Heart left ventricle (tissue), 16 donors: ENCODE measurements at regions not wholly inside any gene's neighbourhood (a gene's known extent, or its start where the extent isn't known, plus 50 kb on each side); places are given as distances from the start of the nearest gene placed in this dataset.

ENCODE experiments used
- ATAC-seq, 4 donors: fragments of 200-7000 bp; cut with Tn5 transposase; one replicate each; pipeline ENCODE4 v1.9.1; 2020 to 2022; ENCODE audit warnings: moderate library complexity in 4 of 4, mild to moderate bottlenecking in 3 of 4, moderate number of reproducible peaks in 1 of 4
- DNase-seq, 5 donors: peaks; one replicate each; pipeline ENCODE4 v3.0.0-alpha.2; 2020
- H3K27ac ChIP-seq, 12 donors: fragments of 200-600 bp; sonication (generic) in 4 of 12; one replicate each; pipeline versions ENCODE4 v1.5.0 to v1.8.0; 2016 to 2022; ENCODE audit warnings: mild to moderate bottlenecking in 2 of 12
- H3K27me3 ChIP-seq, 9 donors: fragments of 200-600 bp; sonication (generic) in 2 of 9; one replicate each; pipeline versions ENCODE4 v1.5.1 to v1.8.0; 2016 to 2022; ENCODE audit warnings: mild to moderate bottlenecking in 3 of 9
- H3K36me3 ChIP-seq, 9 donors: fragments of 200-600 bp; sonication (generic) in 2 of 9; one replicate each; pipeline versions ENCODE4 v1.5.0 to v1.8.0; 2018 to 2022; ENCODE audit warnings: mild to moderate bottlenecking in 2 of 9
- H3K4me1 ChIP-seq, 12 donors: fragments of 200-600 bp; sonication (generic) in 4 of 12; one replicate each; pipeline versions ENCODE4 v1.5.0 to v1.8.0; 2016 to 2022; ENCODE audit warnings: mild to moderate bottlenecking in 3 of 12
- H3K4me3 ChIP-seq, 12 donors: fragments of 200-600 bp; sonication (generic) in 4 of 12; one replicate each; pipeline versions ENCODE4 v1.5.0 to v1.8.0; 2017 to 2022; ENCODE audit warnings: mild to moderate bottlenecking in 9 of 12, moderate library complexity in 4 of 12
- H3K9me3 ChIP-seq, 12 donors: fragments of 200-600 bp; sonication (generic) in 4 of 12; one replicate each; pipeline versions ENCODE4 v1.5.0 to v1.8.0; 2016 to 2022; ENCODE audit warnings: mild to moderate bottlenecking in 1 of 12
- POLR2A ChIP-seq, 2 donors: fragments of 450-650 bp; IDR thresholded peaks; one replicate each; pipeline ENCODE4 v1.6.1; 2017; ENCODE audit warnings: antibody characterized with exemption in 2 of 2, mild to moderate bottlenecking in 2 of 2, moderate library complexity in 2 of 2
- WGBS, 4 donors: extraction: QIAGEN DNeasy Blood & Tissue Kit in 2 of 4; methylation state at CpG; one replicate each; pipeline versions ENCODE4 v1.1.5 to v1.1.7; 2013 to 2018; 5-methylcytosine and 5-hydroxymethylcytosine counted together
- intact Hi-C, 10 donors: fragments of 100-400 bp; cut with DNase I; formaldehyde crosslinking; loops; one replicate each; pipeline versions ENCODE4 v1.11.1 to v1.14.2; 2022
- TF ChIP-seq, protein P1 (sequence below), 12 donors: fragments of 200-600 bp; sonication (generic) in 4 of 12; IDR thresholded peaks; one replicate each; pipeline versions ENCODE4 v1.5.0 to v1.8.0; 2018 to 2022; ENCODE audit warnings: antibody characterized with exemption in 12 of 12, mild to moderate bottlenecking in 5 of 12
- donor health status: ischemic (EF 13 %, LVEDD 7.1; RV severe dilation, severe dysfunction).
- donor health status: healthy with polysubstance abuse.
- donor health status: DM: no; HTN: yes; CAD: no.
- donor health status: DM: no; HTN: no; CAD: no.
- donor health status: ischemic (EF 25% LVEDD 6.9; RV normal size, moderate dysfunction).
- donor health status: ischemic (EF 25% LVEDD 5.7; RV mildly dilated, moderate dysfunction).
- donor health status: healthy.
- donor health status: DM: yes; HTN: yes; CAD: no.
- donor health status: ischemic (EF 35%, LVEDD 5.7; RV mildly dilated, moderate dysfunction).
- donor health status: nonischemic (EF 11% LVEDD 7.7; RV severe dilation, severe dysfunction).
- donor health status: DM: yes; HTN: yes; CAD: no.
- donor health status: PGD.
- donor health status: ischemic (EF 29% LVEDD 5.4; RV normal size, mild dysfunction).
- donor health status: nonischemic (EF 23%, LVEDD 6.1; RV moderate dilation, normal function).

DNA sequence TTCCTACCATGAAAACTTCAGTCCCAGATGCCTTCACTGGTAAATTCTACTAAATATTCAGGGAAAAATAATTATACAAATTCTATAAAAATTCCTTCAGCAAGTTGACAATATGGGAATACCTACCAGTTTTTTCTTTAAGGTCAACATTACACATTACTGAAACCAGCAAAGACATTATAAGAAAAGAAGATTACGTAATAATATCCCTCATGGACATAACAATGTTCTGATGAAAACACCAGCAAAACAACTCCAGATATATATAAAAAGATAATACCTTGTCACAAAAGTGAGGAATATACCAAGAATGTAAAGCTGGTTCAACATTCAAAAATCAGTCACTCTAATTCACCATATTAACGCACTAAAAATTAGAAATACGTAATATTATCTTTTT is 507.9 kb downstream of the DMRTA1 start:
- ATAC-seq (no peak), DNase-seq (no peak)
- WGBS, 4 donors = 93 to 98% (median 96%) methylated on average over 3 of the region's 3 CpGs
- H3K4me3 ChIP-seq = no peak overlapping the region
- intact Hi-C loops = no loop called here
- H3K4me1 ChIP-seq = no peaks in the 10 kb centered on the region
- H3K27me3 ChIP-seq = no peaks in the 10 kb centered on the region
- no peak overlapping the region for H3K27ac ChIP-seq
- no peak for TF ChIP-seq POLR2A (IDR thresholded peaks at IDR 0.05)
- TF ChIP-seq, protein P1, sequence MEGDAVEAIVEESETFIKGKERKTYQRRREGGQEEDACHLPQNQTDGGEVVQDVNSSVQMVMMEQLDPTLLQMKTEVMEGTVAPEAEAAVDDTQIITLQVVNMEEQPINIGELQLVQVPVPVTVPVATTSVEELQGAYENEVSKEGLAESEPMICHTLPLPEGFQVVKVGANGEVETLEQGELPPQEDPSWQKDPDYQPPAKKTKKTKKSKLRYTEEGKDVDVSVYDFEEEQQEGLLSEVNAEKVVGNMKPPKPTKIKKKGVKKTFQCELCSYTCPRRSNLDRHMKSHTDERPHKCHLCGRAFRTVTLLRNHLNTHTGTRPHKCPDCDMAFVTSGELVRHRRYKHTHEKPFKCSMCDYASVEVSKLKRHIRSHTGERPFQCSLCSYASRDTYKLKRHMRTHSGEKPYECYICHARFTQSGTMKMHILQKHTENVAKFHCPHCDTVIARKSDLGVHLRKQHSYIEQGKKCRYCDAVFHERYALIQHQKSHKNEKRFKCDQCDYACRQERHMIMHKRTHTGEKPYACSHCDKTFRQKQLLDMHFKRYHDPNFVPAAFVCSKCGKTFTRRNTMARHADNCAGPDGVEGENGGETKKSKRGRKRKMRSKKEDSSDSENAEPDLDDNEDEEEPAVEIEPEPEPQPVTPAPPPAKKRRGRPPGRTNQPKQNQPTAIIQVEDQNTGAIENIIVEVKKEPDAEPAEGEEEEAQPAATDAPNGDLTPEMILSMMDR (IDR thresholded peaks at IDR 0.05) = no peak
- no peaks in the 10 kb centered on the region for H3K9me3 ChIP-seq
- no peaks in the 10 kb centered on the region for H3K36me3 ChIP-seq

DNA sequence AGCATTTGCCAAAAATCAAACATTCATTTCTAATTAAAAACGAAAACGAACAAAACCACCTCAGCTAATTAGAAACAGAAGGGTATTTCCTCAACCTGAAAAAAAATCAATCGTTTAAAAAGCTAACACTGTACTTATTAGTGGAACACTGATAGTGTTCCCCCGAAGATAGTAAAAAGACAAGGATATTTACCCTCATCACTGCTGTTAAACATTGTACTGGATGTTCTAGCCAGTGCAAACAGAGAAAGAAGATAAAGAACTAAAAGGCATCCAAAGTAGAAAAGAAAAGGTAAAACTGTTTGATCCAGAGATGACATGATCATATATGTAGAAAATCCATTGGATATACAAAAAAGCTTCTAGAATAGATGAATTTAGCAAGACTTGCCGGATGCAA is 508.3 kb downstream of the DMRTA1 start:
- 74 to 78% (median 76%) methylated on average over 5 of the region's 5 CpGs for WGBS, 4 donors
- no peak for DNase-seq
- TF ChIP-seq, protein P1 (IDR thresholded peaks at IDR 0.05) = no peak
- no peak for TF ChIP-seq POLR2A (IDR thresholded peaks at IDR 0.05)

DNA sequence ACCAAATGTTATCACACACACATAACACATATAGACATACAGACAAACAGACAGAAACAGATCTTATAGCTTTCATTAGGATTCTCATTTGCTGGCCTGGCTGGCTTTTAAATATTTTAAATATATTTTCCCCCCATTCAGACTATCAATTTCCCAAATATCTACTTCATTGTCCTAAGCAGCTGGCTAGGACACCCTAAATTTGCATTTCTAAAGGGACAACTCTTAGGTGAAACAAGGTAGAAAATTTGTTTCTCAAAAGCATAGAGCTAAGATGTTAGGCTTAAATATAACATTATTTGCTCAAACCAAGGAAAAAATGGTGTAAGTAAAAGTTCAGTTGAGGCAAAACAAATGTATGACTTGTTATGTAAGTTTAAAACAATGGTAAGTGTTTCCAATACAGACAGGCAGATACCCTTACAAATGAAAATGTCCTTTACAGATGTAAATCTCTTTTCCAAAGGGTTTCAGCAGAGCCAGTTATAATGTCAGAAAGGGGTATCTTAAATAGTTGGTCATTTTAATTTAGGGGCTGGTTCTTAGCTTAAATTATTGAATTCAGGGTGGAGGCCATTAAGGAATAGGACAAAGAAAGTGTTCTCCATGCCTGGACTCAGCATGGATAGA is 522.8 kb downstream of the DMRTA1 start:
- no peak for ATAC-seq
- H3K27ac ChIP-seq = no peak overlapping the region
- intact Hi-C loops = no loop called here
- H3K4me3 ChIP-seq = no peak overlapping the region
- DNase-seq = no peak
- no peaks in the 10 kb centered on the region for H3K4me1 ChIP-seq
- no peak for TF ChIP-seq POLR2A (IDR thresholded peaks at IDR 0.05)
- TF ChIP-seq, protein P1 (IDR thresholded peaks at IDR 0.05) = no peak
- no peaks in the 10 kb centered on the region for H3K27me3 ChIP-seq
- no peaks in the 10 kb centered on the region for H3K36me3 ChIP-seq
- H3K9me3 ChIP-seq = no peaks in the 10 kb centered on the region

More for the DNA sequence above, 508.3 kb downstream of the DMRTA1 start:
- H3K4me3 ChIP-seq = no peak overlapping the region
- no peak overlapping the region for H3K27ac ChIP-seq
- no peak for ATAC-seq
- H3K36me3 ChIP-seq = no peaks in the 10 kb centered on the region
- H3K9me3 ChIP-seq = no peaks in the 10 kb centered on the region
- H3K27me3 ChIP-seq = no peaks in the 10 kb centered on the region
- no peaks in the 10 kb centered on the region for H3K4me1 ChIP-seq
- intact Hi-C loops = no loop called here

DNA sequence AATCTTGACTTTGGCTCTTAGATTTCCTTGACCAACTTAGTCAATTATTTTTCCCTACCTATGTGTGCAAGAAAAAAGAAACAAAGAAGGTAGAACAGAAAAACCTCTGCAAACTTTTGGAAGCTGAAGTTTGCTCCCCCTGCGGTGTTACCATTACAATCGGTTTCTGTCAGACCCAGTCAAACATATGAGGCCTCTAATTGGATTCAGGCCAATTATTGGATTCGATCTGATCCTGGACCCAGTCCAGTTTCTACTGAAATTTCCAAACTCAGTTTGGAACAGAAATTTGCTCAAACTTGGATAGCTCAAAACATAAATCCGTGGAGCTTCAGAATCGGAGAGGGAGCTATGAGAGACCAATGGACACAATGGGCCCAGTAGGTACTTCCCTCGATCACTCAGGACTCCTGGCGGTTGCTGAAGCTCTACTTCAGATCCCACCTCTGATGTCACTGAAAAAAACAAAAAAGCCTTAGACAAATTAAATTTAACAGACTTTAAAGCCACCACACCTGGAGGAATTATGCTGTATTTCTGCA is 523.9 kb downstream of the DMRTA1 start:
- no peak overlapping the region for H3K27ac ChIP-seq
- intact Hi-C loops = no loop called here
- no peak for TF ChIP-seq POLR2A (IDR thresholded peaks at IDR 0.05)
- 77 to 81% (median 79%) methylated on average over 7 of the region's 7 CpGs for WGBS, 4 donors
- no peaks in the 10 kb centered on the region for H3K4me1 ChIP-seq
- no peaks in the 10 kb centered on the region for H3K27me3 ChIP-seq
- no peak overlapping the region for H3K4me3 ChIP-seq
- H3K9me3 ChIP-seq = no peaks in the 10 kb centered on the region
- H3K36me3 ChIP-seq = no peaks in the 10 kb centered on the region
- no peak for ATAC-seq
- no peak for DNase-seq

DNA sequence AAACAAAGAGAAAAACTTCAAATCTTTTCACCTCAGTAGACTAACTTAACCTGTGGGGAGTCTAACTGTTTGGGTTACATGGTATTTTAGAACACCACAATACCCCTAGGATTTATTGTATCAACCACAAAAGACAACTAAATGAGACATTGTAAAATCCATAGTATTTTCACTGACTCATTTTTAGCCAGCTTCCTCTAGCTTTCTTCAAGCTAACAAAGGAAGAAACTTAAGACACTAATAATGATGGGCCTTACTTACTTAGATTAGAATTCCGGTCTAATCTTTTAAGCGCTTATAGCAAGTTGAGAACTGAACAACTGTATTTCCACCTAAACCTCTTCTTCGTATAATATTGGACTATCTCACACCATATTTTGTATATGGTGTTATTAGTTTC is 529.3 kb downstream of the DMRTA1 start:
- 90 to 94% (median 93%) methylated on average over 3 of the region's 3 CpGs for WGBS, 4 donors
- no peaks in the 10 kb centered on the region for H3K9me3 ChIP-seq
- ATAC-seq = no peak

More for the DNA sequence above, 529.3 kb downstream of the DMRTA1 start:
- no peaks in the 10 kb centered on the region for H3K27me3 ChIP-seq
- H3K4me3 ChIP-seq = no peak overlapping the region
- H3K4me1 ChIP-seq = no peaks in the 10 kb centered on the region
- no peak for DNase-seq
- TF ChIP-seq POLR2A (IDR thresholded peaks at IDR 0.05) = no peak
- TF ChIP-seq, protein P1 (IDR thresholded peaks at IDR 0.05) = no peak
- no peak overlapping the region for H3K27ac ChIP-seq
- H3K36me3 ChIP-seq = no peaks in the 10 kb centered on the region
- intact Hi-C loops = no loop called here
